ENCODE measurements at regions not wholly inside any gene's neighbourhood (a gene's known extent, or its start where the extent isn't known, plus 50 kb on each side); places are given as distances from the start of the nearest gene placed in this dataset.

DNA sequence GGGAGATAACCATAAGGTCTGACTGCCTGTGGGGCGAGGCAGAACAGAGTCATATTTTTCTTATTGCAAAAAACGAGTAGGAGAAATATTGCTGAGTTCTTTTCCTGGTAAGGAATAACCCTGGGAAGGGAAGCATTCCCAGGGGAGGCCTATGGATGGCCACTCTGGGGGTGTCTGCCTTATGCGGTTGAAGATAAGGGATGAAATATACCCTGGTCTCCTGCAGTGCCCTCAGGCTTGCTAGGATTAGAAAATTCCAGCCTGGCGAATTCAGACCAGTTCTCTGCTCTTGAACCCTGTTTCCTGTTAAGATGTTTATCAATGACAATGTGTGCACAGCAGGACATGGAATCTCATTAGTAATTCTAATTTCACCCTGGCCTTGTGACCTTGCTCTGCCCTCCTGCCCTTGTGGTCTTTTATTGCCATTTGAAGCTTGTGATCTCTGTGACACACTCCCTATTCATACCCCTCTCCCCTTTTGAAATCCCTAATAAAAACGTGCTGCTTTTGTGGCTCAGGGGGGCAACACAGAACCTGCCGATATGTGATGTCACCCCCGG lies 491.1 kb upstream of the EYS start:
- TF ChIP-seq, protein P1, sequence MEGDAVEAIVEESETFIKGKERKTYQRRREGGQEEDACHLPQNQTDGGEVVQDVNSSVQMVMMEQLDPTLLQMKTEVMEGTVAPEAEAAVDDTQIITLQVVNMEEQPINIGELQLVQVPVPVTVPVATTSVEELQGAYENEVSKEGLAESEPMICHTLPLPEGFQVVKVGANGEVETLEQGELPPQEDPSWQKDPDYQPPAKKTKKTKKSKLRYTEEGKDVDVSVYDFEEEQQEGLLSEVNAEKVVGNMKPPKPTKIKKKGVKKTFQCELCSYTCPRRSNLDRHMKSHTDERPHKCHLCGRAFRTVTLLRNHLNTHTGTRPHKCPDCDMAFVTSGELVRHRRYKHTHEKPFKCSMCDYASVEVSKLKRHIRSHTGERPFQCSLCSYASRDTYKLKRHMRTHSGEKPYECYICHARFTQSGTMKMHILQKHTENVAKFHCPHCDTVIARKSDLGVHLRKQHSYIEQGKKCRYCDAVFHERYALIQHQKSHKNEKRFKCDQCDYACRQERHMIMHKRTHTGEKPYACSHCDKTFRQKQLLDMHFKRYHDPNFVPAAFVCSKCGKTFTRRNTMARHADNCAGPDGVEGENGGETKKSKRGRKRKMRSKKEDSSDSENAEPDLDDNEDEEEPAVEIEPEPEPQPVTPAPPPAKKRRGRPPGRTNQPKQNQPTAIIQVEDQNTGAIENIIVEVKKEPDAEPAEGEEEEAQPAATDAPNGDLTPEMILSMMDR (conservative IDR thresholded peaks at IDR 0.05; ENCODE audit: low read depth, low read length) = no peak
- TF ChIP-seq EZH2 (IDR thresholded peaks at IDR 0.05; ENCODE audit: borderline replicate concordance, low read depth, low read length, poor library complexity, severe bottlenecking) = no peak

All from A673 (cell line).